SU-DHL-6 (cell line): ENCODE measurements at regions not wholly inside any gene's neighbourhood (a gene's known extent, or its start where the extent isn't known, plus 50 kb on each side); places are given as distances from the start of the nearest gene placed in this dataset.

Source experiments
- CTCF ChIP-seq: fragments of 200-600 bp; sonication (generic); IDR thresholded peaks from one replicate; pipeline ENCODE4 v1.5.1; 2017; ENCODE audit warnings: antibody characterized with exemption, mild to moderate bottlenecking, low read length, moderate library complexity; ENCODE audit not compliant: insufficient read depth, poor library complexity, severe bottlenecking
- EZH2phosphoT487 ChIP-seq: fragments of 200-600 bp; sonication (generic), shearing (Covaris generic); conservative IDR thresholded peaks from 2 replicates; pipeline ENCODE4 v1.6.1; 2018; ENCODE audit warnings: mild to moderate bottlenecking, antibody characterized with exemption, low read length, moderate library complexity, mixed read lengths

- TF ChIP-seq CTCF (no peak), EZH2phosphoT487 (no peak)
These were observed 57.9 kb upstream of the IRF2BP2 start for GRCh38 chr1:234667600-234668576.
